Activated CD8-positive, alpha-beta memory T cell treated with anti-CD3 and anti-CD28 coated beads for 4 hours (primary cell): ENCODE measurements at regions not wholly inside any gene's neighbourhood (a gene's known extent, or its start where the extent isn't known, plus 50 kb on each side); places are given as distances from the start of the nearest gene placed in this dataset.

Experiments used
- DNase-seq, 2 donors: peaks; one replicate each; pipeline ENCODE4 v3.0.0-alpha.2; 2020; ENCODE audit warnings: low read depth in 2 of 2

DNA sequence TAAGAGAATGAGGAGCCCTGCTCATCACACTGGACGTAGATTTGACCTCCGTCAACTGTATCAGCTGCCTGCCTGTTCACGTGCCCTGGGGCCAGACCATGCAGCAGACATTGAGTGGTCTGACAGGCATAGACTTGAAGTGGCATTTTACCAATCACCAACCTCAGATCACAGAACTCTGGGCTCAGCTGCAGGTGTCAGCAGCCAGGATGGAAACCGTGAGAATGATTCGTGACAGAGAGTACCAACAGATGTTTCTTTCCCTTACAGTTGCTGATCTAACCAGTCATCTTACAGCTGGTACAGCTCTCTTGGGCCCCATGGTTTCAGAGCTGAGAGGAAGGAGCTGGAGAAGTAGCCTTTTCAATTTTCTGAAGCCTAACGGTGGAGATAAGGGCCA is 148.9 kb downstream of the EN1 start:
- DNase-seq: no peak

DNA sequence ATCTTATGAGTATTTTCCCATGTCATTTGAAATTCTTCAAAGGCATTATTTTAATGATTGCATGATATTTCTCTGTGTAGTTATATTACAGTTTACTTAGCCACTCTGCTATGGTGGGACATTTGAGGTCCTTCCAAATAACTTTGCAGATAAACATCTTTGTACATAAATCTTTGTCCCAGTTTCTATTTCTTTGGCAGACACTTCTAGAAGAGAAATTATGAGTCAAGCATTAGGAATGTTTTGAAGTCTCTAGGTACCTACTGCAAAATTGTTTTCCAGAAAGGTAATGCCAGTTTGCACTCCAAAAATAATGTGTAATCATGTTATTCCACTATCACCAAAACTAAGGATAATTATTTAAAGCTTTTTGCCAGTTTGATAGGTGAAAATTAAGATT is 149.7 kb downstream of the EN1 start:
- DNase-seq: no peak

DNA sequence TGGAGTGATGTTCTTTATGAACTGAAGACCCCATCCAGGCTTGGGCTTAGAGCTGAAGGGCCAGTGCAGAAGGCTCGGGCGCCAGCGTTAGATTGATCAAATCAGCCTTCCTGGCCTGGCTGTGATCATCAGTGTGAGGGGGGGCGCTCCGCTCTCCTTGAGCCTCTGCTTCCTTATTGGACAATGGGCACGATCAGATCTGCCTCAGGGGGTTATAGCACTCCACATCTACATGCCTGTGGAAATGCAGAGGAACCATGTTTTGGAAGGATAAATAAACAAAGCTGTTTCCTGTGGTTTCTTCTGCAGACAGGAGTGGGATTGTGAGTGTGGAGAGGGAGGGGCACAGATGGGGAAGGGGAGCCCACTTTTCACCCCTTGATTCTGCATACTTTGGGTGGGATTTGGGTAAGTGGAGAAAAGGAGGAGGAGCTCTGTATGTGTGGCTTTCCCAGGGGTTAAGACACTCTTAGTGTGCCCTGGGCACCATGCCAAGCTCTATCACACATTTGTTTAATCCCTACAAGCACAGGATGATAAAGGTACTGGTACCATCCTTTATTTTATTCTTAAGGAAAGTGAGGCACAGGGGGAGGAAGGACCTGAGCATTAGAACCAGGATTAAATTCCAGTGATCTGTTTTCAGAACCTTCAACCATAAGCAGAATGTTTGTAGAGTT is 150.5 kb downstream of the EN1 start:
- DNase-seq: no peak

DNA sequence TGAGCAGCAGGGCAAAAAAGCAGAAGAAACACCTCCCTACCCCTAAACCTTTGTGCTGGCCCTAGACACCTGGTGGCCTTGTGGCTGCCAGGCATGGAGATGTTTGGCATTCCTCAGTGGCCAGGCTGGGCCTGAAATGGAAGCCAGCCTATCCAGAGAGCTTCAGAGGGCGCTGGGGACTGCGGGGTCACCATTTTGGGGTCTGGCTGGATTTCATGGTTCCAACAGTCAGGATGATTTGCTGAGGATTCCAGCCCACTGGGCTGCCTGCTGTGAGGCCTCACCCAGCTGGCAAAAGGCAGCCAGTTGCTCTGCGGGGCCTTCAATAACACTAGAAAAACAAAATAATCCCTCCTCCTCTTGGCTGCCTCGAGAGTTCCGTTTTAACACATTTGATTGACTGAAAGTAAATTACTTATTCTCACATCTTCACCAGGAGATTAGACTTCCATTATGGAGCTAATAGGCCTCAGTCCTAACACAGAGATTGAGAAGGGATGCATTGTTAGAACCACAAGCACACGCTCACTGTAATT is 154.1 kb downstream of the EN1 start:
- no peak for DNase-seq

DNA sequence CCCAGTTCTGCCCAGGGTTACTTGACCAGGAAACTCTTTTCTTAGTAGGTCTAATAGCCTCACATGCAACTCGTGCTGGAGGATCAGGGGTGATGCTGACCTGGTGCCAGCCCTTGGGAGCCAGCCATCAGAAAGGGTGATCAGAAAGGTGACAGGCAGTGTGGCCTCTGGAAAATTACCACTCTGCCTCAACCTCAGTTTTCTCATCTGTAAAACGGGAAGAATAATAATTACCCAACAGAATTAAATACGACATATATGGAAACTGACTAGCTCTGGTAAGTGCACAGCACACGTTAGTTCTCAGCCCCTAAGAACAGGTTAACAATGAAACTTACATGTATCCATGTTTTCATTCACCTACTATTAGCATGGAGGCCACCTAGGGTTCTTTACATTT is 157.6 kb downstream of the EN1 start:
- DNase-seq: no peak

DNA sequence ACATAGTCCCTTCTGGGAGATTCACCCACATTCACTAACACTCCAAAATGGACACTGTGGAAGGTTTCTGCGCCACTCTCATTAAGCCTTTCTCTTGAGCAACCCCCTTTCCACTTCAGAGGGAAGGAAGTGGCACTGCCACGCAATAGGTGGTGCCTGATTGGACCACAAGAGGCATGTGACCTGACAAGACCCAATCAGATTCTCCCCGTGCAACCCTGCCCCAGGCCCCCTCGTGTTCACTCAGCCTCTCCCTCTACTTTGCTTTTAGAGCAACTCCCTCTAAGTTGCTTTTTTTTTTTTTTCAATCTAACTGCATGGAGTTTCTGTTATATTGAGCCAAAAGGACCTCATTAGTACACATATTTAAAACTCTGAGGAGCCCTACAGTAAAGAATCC is 158.0 kb downstream of the EN1 start:
- no peak for DNase-seq

DNA sequence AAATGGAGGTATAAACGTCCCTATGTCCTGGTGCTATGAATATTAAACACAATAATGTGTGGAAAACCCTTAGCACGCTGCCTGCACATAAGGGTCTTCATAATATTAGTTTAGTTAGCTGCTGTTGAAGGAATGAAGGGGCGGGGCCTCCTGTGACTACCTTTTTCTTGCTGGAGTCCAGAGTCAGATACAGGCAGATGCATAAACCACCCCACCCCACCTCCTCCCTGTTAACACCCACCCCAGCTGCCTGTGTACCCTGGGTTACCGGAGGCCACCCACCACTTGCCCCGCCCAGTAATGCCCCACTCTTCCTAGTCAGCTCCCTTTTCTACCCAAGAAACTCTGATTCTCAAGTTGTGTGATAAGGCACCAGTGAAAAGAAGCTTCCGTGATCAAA is 158.4 kb downstream of the EN1 start:
- no peak for DNase-seq

DNA sequence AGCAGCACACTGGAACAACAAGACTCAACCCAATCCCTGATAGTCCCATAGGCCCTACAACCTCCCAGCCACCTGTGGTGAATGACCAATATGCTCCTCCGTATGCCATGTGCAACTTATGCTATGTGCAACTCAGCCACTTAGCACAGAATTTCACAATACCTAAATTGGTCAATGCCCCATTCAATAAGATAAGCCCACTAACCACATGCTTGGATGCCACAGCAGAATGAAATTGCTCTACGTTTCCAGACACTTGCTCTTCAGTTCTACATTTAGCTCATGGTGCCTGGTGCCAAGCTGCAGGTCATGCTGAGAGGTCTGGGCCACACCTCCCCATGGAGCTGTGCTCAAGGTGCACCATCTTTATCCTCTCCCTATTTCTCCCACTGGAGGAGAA is 159.8 kb downstream of the EN1 start:
- no peak for DNase-seq

DNA sequence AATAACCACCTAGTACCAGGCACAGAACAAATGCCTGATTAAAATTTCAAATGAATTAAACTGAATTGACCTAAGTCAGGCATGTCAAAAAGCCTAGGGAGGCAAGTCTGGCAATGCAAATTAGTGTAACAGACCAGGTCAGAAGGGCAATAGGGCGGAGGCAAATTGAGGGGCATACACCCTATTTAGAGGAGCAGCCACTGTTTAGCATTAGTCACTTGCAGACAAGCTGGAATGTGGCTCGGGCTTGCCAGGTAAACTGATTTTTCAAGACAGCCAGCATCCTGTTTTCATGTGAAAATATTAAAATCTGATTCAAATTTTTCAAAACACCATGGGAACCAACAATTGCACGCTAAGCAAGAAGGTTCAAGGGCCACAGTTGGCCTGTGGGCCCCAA is 160.3 kb downstream of the EN1 start:
- DNase-seq: no peak

DNA sequence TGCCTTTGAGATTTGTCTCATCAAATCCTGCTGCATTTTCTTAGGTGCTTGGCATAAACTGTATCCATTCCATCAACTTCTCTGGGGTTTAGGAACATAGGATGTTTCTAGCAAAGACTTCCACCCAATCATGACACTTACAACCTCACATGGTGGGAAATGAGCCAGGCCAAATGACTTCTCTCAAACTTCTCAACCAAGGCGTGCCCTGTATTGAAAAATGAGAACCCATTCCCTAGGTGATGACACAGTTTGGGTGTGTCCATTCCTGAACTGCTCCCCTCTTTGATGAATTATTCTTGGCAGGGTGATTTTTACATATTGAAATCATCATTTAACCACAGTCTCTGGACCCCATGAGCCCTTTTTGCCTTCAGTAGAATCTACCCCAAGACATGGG is 161.1 kb downstream of the EN1 start:
- DNase-seq: no peak

DNA sequence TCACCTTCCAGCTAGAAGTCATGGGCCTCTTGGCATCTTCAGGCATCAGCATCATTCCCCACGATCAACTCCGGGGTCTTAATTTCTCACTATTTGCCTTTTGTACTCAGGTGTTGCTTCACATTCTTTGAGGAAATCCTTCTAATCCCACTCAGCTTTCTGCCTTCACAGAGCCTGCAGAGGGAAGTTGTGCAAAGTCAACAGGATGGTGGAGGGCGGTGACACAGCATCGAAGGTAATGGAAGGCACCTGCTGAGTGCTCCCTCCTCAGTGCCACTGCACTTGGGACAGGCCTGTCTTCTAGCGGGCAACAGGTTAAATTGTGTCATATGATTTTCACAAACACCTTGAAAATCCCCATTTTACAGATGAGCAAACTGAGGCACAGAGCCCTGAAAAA is 164.0 kb downstream of the EN1 start:
- DNase-seq: no peak

DNA sequence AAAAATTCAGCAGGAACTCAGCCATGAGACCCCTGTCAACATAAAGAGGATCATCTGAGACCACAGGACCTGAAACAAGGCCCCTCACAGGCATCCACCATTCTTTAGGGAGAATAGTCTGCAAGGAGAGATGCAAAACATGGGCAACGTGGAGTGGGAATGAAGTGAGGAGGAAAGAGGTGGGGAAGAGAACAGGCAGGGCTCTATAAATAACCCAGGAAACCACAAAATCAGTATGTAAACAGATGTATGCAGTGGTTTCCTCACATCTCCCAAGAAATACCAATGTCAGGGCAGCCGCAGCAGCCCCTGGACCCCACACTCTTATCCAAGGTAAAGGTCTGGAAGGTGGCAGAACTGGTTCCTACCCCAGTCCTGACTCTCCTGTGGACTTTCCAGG is 168.5 kb downstream of the EN1 start:
- DNase-seq: no peak

DNA sequence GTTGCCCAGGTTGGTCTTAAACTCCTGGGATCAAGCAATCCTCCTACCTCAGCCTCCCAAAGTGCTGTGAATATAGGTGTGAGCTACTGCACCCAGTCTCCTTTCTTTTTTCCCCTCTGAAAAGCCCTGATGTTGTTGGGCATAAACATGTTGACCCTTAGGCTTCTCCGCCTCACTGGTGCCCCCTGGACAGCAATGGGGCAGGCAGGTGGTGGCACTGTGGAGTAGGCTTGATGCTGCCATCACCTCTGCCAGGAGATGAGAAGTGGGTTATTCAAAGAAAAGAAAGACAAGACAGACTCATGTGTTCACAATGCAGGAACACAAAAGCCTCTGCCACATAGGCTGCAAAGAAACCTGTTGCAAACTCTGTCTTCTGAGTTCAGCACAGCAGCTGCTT is 169.9 kb downstream of the EN1 start:
- DNase-seq: no peak

DNA sequence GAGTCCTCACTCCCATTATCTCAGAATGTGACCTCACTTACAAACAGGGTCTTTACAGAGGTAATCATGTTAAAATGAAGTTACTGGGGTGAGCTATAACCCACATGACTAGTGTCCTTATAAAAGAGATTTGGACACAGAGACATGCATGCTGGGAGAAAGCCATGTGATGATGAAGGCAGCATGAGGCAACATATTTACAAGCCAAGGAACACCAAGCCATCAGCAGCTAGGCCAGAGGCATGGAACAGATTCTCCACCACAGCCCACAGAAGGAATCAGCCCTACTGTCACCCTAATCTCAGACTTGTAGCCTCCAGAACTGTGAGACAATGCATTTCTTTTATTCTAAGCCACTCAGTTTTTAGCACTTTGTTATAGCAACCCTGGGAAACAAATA is 171.9 kb downstream of the EN1 start:
- no peak for DNase-seq

DNA sequence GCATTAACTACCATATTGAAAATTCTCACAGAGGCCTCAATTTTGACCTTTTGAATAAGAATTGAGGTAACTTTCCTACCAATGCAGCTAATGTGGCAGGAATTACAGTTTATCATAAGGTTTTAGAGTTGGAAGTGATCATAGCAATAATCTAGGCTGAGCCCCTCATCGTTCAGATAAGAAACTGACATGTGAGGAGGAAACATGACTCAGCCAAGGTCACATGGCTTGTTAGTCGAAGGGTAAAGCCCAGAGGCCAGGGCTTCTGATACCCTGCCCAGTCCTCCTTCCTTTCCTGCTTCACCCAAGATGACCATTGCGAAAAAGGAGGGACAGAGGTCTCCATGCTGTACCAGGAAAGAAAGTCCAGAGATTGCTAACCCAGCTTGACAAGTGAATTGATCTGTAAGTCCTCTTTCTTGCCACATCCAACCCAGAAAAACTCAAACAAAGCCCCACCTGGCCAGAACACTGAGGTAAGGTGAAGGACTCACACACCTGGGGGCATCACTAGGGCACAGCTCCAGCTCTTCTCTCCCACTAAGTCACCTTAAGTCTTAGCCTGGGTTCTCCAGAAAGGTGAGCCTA is 174.8 kb downstream of the EN1 start:
- no peak for DNase-seq

DNA sequence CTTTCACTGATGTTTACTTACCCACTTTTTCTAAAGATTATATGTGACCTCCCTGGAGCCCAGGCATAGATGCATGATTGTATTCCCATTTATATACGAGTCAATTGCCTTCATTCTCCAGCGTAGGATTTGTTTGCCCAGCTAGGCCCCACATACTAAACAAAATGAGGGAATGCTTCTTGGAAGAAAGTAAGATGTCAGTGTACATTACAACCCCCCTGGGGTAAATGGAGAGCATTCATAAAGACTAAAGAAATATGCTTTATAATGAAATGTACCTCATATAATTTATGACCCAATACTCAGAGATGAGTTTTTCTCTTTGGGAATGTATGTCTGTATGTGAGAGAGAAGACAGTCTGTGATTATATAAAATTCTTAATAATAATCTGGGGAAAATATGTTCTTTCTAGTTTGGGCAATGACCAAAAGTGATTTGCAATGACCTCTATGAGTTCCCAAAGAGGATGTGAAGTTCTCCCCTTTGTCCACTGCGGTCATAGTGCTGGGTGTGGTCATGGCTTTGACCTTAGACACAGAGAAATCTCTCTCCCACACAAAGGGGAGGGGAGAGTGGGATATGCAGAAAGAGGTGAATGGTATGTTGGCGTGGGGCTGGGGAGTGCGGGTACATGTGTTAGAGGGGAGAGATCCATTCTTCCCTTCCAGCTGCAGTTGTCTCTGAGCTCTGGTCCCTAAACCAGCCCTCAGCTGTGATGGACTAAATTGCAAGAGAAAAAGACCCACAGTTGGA is 175.6 kb downstream of the EN1 start:
- DNase-seq: no peak

DNA sequence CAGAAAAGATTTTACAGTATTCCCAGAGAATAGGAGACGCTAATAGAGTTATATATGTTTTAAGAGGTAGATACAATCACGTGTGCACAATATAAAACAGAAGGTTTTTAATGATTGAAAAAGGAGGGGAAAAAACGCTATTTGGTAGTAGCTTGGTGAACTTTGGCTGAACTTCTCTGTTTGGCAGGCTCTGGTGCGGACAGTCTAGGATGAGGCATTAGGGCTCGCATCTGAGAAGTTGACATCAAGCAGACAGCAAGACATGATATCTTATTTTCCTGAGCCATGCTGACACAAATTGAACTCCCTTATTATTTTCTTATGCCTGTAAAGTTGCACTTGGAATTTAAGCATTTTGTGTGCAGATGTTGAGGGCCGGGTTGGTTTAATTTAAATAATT is 176.6 kb downstream of the EN1 start:
- no peak for DNase-seq

DNA sequence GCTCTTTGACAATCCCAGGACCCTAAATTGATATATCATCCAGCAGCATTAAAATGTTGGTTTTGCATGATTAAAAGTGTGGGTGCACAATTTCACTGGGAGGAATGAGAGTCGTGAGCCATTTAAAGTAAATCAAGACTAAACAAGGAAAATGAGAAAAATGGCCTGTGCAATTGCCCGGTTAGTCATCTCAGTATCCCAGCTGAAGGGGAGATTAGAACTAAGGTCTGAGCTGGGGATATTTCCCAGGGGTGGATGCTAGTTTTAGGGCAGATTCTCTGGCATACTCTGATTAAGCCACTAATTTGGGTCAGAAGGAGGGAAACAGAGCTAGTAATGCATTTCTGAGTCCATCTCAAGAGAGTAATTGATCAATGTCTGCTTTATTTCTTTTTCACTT is 177.2 kb downstream of the EN1 start:
- DNase-seq: no peak

DNA sequence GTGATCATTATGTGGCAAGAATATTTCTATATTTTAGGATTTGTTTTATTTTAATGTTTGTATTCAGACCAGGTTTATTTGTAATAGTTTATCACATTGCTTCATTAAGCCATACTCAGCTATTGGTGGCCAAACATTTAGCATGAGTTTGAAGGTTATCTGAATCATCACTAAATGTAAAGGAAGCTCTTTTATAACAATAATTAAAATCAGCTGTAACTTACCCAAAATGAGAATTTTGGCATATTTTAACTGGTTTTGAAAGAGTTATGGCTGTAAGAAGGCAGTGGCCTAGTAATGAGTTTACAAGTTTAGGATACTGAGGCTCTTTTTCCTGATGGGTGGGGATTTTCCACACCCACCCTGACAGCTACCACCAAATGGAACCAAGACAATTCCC is 177.8 kb downstream of the EN1 start:
- DNase-seq: no peak

DNA sequence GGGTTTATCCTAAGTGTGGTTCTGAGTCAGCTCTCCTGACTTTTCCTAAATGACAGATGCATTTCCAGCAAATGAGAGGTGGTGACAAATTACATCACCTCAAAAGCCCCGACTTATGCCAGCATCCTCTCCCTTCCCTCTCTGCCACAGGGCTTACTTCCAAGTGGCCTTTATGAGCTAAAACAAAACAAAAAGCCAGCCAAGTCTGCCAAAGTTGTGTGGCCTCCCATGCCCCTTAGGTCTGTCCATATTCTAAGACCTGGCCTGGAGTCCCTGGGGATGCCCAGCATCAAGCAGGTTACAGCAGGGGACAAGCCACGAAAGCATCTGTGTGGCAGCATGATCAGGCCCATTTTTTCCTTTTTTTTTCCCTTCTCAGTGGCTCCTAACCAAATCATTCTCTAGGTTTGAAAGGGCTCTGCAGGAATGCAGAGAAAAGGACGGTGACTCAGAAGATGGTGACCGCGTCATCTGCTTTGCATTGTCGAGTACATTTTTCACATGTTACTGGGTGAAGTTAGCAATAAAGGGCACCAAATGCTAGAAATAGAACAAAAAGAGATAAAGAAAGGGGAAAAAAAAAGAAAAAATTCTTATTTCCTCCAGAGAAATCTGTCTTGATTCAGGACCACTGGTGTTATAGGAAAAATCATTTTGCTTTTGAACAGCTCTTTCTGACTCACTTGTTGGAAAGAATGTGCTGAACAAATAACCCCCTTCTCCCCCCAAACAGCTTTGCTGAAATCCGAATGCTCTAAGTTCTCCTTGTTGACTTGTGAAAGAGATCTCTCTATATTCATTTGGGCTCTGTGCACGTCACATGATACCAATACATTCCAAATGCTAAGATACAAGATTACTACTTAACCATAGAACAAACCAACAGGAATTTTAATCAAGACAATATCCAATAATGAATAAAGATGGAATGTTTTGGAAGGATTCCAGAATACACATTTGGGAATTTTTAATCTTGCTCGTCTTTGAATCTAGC is 178.7 kb downstream of the EN1 start:
- no peak for DNase-seq

DNA sequence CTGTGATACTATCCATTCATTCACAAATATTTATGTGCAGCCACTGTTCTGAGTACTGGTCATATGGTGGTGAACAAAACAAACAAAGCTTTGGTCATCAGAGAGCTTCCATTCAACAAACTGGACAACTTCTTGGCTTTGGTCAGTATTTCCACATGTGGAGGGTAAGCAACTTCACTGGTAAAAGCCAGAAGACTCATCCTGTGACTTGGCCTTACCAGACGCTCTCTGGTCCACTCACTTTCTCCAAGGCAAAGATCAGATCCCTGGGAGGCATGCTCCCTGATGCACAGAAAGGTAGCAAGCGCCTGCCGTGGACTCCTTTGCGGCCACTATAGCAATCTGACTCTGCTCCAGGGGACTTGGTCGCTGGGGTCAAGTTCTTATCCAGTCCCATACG is 179.5 kb downstream of the EN1 start:
- no peak for DNase-seq

DNA sequence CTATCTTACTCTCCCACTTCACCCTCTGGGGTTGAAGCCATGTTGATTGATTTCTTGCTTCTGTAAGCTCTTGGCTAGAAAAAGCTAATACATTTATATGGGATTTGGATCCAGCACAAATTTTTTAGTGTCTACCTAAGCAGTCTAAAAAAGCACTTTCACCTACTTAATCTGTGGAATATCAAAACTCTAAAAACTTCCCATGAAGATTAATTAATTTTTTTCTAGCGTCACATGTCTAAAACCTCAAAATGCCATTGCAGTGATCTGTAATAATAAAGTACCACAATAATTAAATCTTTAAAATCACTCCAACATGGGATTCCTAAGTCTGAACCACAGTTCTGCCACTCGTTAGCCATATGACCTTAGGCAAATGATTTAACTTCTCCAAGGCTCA is 180.1 kb downstream of the EN1 start:
- DNase-seq: no peak
